HEK293 (cell line): ENCODE measurements at regions not wholly inside any gene's neighbourhood (a gene's known extent, or its start where the extent isn't known, plus 50 kb on each side); places are given as distances from the start of the nearest gene placed in this dataset.

Experiments used
- CTCF ChIA-PET: fragments of 350-600 bp; formaldehyde crosslinking; extraction: SDS; loops from one replicate; lab custom pipeline; 2021; ENCODE audit warnings: antibody characterized with exemption; lab: Yijun Ruan, JAX
- POLR2A ChIA-PET: fragments of 300-600 bp; formaldehyde crosslinking; extraction: SDS; loops from one replicate; lab custom pipeline; 2020; ENCODE audit warnings: antibody characterized with exemption, inconsistent platforms; lab: Yijun Ruan, JAX
- H3K27ac ChIP-seq: fragments of 200-500 bp; sonication (Bioruptor generic); 2 replicates; pipeline ENCODE4 v1.5.1; 2014; ENCODE audit warnings: low read depth, low read length, control low read depth, inconsistent platforms; ENCODE audit errors: extremely low read depth
- H3K36me3 ChIP-seq, 2 experiments: fragments of 200-500 bp in 1 of 2; sonication (Bioruptor generic) in 1 of 2; 1 replicate in 1 of 2; 2 replicates in 1 of 2; pipeline ENCODE4 v1.5.1; 2014 to 2017; ENCODE audit warnings: inconsistent platforms in 2 of 2, low read length in 2 of 2; ENCODE audit not compliant: control insufficient read depth in 2 of 2, insufficient read depth in 1 of 2
- H3K4me1 ChIP-seq: fragments of 200-500 bp; sonication (Bioruptor generic); 2 replicates; pipeline ENCODE4 v1.5.1; 2014; ENCODE audit warnings: mild to moderate bottlenecking, low read length, inconsistent platforms; ENCODE audit not compliant: control insufficient read depth, insufficient read depth
- H3K4me3 ChIP-seq: 2 replicates; pipeline ENCODE4 v1.5.1; 2011; ENCODE audit warnings: low read depth, mild to moderate bottlenecking, control low read depth, low read length, moderate library complexity
- H3K9me3 ChIP-seq: fragments of 200-500 bp; sonication (Bioruptor generic); 2 replicates; pipeline ENCODE4 v1.5.1; 2014; ENCODE audit warnings: low read depth, low read length, inconsistent platforms; ENCODE audit not compliant: control insufficient read depth, insufficient read depth
- BCL11A ChIP-seq: fragments of 450-650 bp; formaldehyde crosslinking; IDR thresholded peaks from 2 replicates; pipeline ENCODE4 v1.5.1; 2016; ENCODE audit warnings: low read depth, missing biosample characterization, missing genetic modification characterization
- IKZF3 ChIP-seq: fragments of 450-650 bp; IDR thresholded peaks from 2 replicates; pipeline ENCODE4 v1.5.0; 2018; ENCODE audit warnings: missing biosample characterization, mild to moderate bottlenecking, missing genetic modification characterization, moderate library complexity
- INSM2 ChIP-seq: fragments of 450-650 bp; formaldehyde crosslinking; IDR thresholded peaks from 2 replicates; pipeline ENCODE4 v1.5.1; 2016; ENCODE audit warnings: missing biosample characterization, missing genetic modification characterization
- KLF1 ChIP-seq: fragments of 450-650 bp; formaldehyde crosslinking; IDR thresholded peaks from 2 replicates; pipeline ENCODE4 v1.5.1; 2016; ENCODE audit warnings: missing biosample characterization, missing genetic modification characterization
- MYNN ChIP-seq: fragments of 450-650 bp; formaldehyde crosslinking; IDR thresholded peaks from 2 replicates; pipeline ENCODE4 v1.5.1; 2016; ENCODE audit warnings: missing biosample characterization, missing genetic modification characterization, borderline replicate concordance
- PRDM1 ChIP-seq: fragments of 450-650 bp; formaldehyde crosslinking; IDR thresholded peaks from 2 replicates; pipeline ENCODE4; 2016; ENCODE audit warnings: missing biosample characterization, missing genetic modification characterization
- REST ChIP-seq: fragments of 450-650 bp; formaldehyde crosslinking; IDR thresholded peaks from 2 replicates; pipeline ENCODE4 v1.5.1; 2016; ENCODE audit warnings: missing biosample characterization, missing genetic modification characterization
- SETDB1 ChIP-seq: IDR thresholded peaks from one replicate; pipeline ENCODE4 v1.6.1; 2017; ENCODE audit warnings: mild to moderate bottlenecking, low read length, moderate library complexity, mixed read lengths; ENCODE audit not compliant: insufficient read length
- ZEB2 ChIP-seq: fragments of 450-650 bp; formaldehyde crosslinking; IDR thresholded peaks from 2 replicates; pipeline ENCODE4 v1.5.1; 2016; ENCODE audit warnings: missing biosample characterization, missing genetic modification characterization
- ZFP69B ChIP-seq: fragments of 450-650 bp; formaldehyde crosslinking; IDR thresholded peaks from 2 replicates; pipeline ENCODE4 v1.5.1; 2016; ENCODE audit warnings: missing biosample characterization, missing genetic modification characterization
- ZNF114 ChIP-seq: fragments of 450-650 bp; formaldehyde crosslinking; IDR thresholded peaks from 2 replicates; pipeline ENCODE4 v1.5.0; 2017; ENCODE audit warnings: missing biosample characterization, missing genetic modification characterization
- ZNF121 ChIP-seq: fragments of 450-650 bp; formaldehyde crosslinking; IDR thresholded peaks from 2 replicates; pipeline ENCODE4 v1.5.1; 2016; ENCODE audit warnings: missing biosample characterization, missing genetic modification characterization
- ZNF16 ChIP-seq: fragments of 450-650 bp; formaldehyde crosslinking; IDR thresholded peaks from 2 replicates; pipeline ENCODE4 v1.5.1; 2016; ENCODE audit warnings: low read depth, missing biosample characterization, missing genetic modification characterization
- ZNF169 ChIP-seq: fragments of 450-650 bp; formaldehyde crosslinking; IDR thresholded peaks from 2 replicates; pipeline ENCODE4 v1.5.1; 2016; ENCODE audit warnings: missing biosample characterization, missing genetic modification characterization
- ZNF184 ChIP-seq: fragments of 450-650 bp; IDR thresholded peaks from 2 replicates; pipeline ENCODE4 v1.5.1; 2018; ENCODE audit warnings: missing biosample characterization, mild to moderate bottlenecking, missing genetic modification characterization
- ZNF24 ChIP-seq: fragments of 450-650 bp; formaldehyde crosslinking; IDR thresholded peaks from 2 replicates; pipeline ENCODE4 v1.5.1; 2016; ENCODE audit warnings: missing biosample characterization, missing genetic modification characterization
- ZNF292 ChIP-seq: fragments of 450-650 bp; formaldehyde crosslinking; IDR thresholded peaks from 2 replicates; pipeline ENCODE4 v1.5.1; 2016; ENCODE audit warnings: low read depth, missing biosample characterization, missing genetic modification characterization, borderline replicate concordance
- ZNF350 ChIP-seq: fragments of 450-650 bp; formaldehyde crosslinking; IDR thresholded peaks from 2 replicates; pipeline ENCODE4 v1.5.0; 2017; ENCODE audit warnings: missing biosample characterization, mild to moderate bottlenecking, missing genetic modification characterization
- ZNF366 ChIP-seq: fragments of 450-650 bp; formaldehyde crosslinking; conservative IDR thresholded peaks from 2 replicates; pipeline ENCODE4 v1.5.1; 2016; ENCODE audit warnings: missing biosample characterization, missing genetic modification characterization
- ZNF501 ChIP-seq: fragments of 450-650 bp; formaldehyde crosslinking; IDR thresholded peaks from 2 replicates; pipeline ENCODE4 v1.5.1; 2016; ENCODE audit warnings: missing biosample characterization, missing genetic modification characterization
- ZNF510 ChIP-seq: fragments of 450-650 bp; formaldehyde crosslinking; IDR thresholded peaks from 2 replicates; pipeline ENCODE4 v1.5.1; 2018; ENCODE audit warnings: mild to moderate bottlenecking, missing genetic modification characterization, missing biosample characterization; ENCODE audit not compliant: insufficient replicate concordance
- ZNF514 ChIP-seq: fragments of 450-650 bp; formaldehyde crosslinking; IDR thresholded peaks from 2 replicates; pipeline ENCODE4 v1.5.1; 2016; ENCODE audit warnings: missing biosample characterization, missing genetic modification characterization
- ZNF555 ChIP-seq: fragments of 450-650 bp; formaldehyde crosslinking; conservative IDR thresholded peaks from 2 replicates; pipeline ENCODE4 v1.5.1; 2017; ENCODE audit warnings: missing biosample characterization, mild to moderate bottlenecking, missing genetic modification characterization, inconsistent platforms
- ZNF571 ChIP-seq: fragments of 450-650 bp; formaldehyde crosslinking; IDR thresholded peaks from 2 replicates; pipeline ENCODE4 v1.5.0; 2017; ENCODE audit warnings: missing biosample characterization, missing genetic modification characterization
- ZNF596 ChIP-seq: fragments of 450-650 bp; IDR thresholded peaks from 2 replicates; pipeline ENCODE4 v1.5.0; 2018; ENCODE audit warnings: missing biosample characterization, mild to moderate bottlenecking, missing genetic modification characterization, moderate library complexity
- ZNF785 ChIP-seq: fragments of 450-650 bp; formaldehyde crosslinking; IDR thresholded peaks from 2 replicates; pipeline ENCODE4 v1.5.1; 2016; ENCODE audit warnings: missing biosample characterization, missing genetic modification characterization
- ZSCAN30 ChIP-seq: fragments of 450-650 bp; IDR thresholded peaks from 2 replicates; pipeline ENCODE4 v1.5.1; 2018; ENCODE audit warnings: missing biosample characterization, mild to moderate bottlenecking, missing genetic modification characterization, moderate library complexity

- H3K27ac ChIP-seq: no peak overlapping the region
- POLR2A ChIA-PET: no interaction called here
- no peak for TF ChIP-seq ZNF114 (tag by site-specific recombination)
- no peak for TF ChIP-seq KLF1 (tag by site-specific recombination)
- TF ChIP-seq ZNF571: no peak
- TF ChIP-seq ZSCAN30 (tag by site-specific recombination): no peak
- TF ChIP-seq ZNF596 (tag by site-specific recombination): no peak
- TF ChIP-seq PRDM1 (tag by site-specific recombination): no peak
- no peak for TF ChIP-seq ZNF510 (tag by site-specific recombination)
- no peak for TF ChIP-seq ZNF785
- TF ChIP-seq MYNN (tag by site-specific recombination): no peak
- TF ChIP-seq BCL11A: no peak
- TF ChIP-seq ZNF501 (tag by site-specific recombination): no peak
- TF ChIP-seq ZNF350: no peak
- TF ChIP-seq ZNF184: no peak
- TF ChIP-seq ZNF514 (tag by site-specific recombination): no peak
- TF ChIP-seq IKZF3 (tag by site-specific recombination): no peak
- TF ChIP-seq ZFP69B: no peak
- no peaks in the 10 kb centered on the region for H3K36me3 ChIP-seq
- CTCF ChIA-PET: no interaction called here
- H3K4me1 ChIP-seq: no peaks in the 10 kb centered on the region
- no peak overlapping the region for H3K4me3 ChIP-seq
- H3K9me3 ChIP-seq: no peaks in the 10 kb centered on the region
These were observed 559.8 kb downstream of the RPL10L start for GRCh38 chr14:46091819-46092218.

- POLR2A ChIA-PET: no interaction called here
- no peaks in the 10 kb centered on the region for H3K9me3 ChIP-seq
- no peak overlapping the region for H3K4me3 ChIP-seq
- CTCF ChIA-PET: no interaction called here
- H3K4me1 ChIP-seq: no peaks in the 10 kb centered on the region
- TF ChIP-seq ZNF292 (no peak), ZNF366 (tag by site-specific recombination) (no peak), ZNF169 (tag by site-specific recombination) (no peak), ZNF24 (tag by site-specific recombination) (no peak)
- no peaks in the 10 kb centered on the region for H3K36me3 ChIP-seq
- H3K27ac ChIP-seq: no peak overlapping the region
These were observed 564.0 kb downstream of the RPL10L start for GRCh38 chr14:46087604-46088003.

DNA sequence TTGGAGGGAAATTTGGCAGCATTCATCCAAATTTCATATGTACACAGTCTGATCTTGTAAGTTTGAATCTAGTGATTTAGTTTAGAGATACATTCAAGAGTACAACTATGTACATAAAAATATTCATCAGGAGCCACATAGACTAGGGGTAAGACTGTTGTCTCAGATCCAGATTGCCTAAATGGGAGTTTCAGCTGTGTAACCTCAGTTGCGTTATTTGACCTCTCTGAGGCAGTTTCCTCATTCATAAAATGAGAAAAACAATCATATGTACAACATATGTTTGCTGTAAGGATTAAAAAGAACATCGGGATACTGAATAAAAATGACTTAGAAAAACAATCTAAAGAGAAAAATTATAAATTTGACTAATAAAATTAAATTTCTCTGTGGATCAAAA, 577.5 kb downstream of the RPL10L start:
- H3K4me1 ChIP-seq: no peaks in the 10 kb centered on the region
- H3K9me3 ChIP-seq: no peaks in the 10 kb centered on the region
- ChIA-PET POLR2A (no interaction called here), CTCF (no interaction called here)
- H3K27ac ChIP-seq: no peak overlapping the region
- no peaks in the 10 kb centered on the region for H3K36me3 ChIP-seq
- no peak for TF ChIP-seq ZNF24 (tag by site-specific recombination)
- TF ChIP-seq INSM2: no peak
- no peak for TF ChIP-seq ZNF121
- H3K4me3 ChIP-seq: no peak overlapping the region

DNA sequence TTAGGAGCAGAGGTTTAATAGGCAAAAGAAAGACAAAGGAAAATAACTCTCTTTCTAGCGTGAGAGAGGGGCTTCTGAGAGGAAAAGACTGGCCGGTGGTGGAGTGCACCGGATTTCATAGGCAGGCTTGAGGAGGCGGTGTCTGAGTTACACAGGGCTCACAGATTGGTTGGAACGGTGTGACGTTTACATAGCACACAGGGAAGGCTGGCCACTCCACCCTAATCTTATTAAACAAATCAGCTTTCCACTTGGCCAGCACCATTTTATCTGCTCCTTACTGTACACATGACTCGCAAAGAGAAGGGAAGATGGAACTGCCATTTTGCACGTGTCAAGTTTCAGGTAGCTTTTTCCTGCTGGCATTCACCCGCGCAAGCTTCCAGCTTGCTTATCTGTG, 587.7 kb downstream of the RPL10L start:
- POLR2A ChIA-PET: no interaction called here
- Histone ChIP-seq H3K4me3 (no peak overlapping the region), H3K9me3 (no peaks in the 10 kb centered on the region), H3K36me3 (no peaks in the 10 kb centered on the region), H3K4me1 (no peaks in the 10 kb centered on the region), H3K27ac (no peak overlapping the region)
- CTCF ChIA-PET: no interaction called here
- TF ChIP-seq ZEB2 (tag by site-specific recombination): no peak
- TF ChIP-seq ZNF555 (tag by site-specific recombination): no peak
- TF ChIP-seq ZNF16 (tag by site-specific recombination): no peak
- no peak for TF ChIP-seq SETDB1
- no peak for TF ChIP-seq REST (tag by site-specific recombination)
